IMR-90 (cell line): ENCODE measurements at regions not wholly inside any gene's neighbourhood (a gene's known extent, or its start where the extent isn't known, plus 50 kb on each side); places are given as distances from the start of the nearest gene placed in this dataset.

ENCODE experiments used
- ATAC-seq: fragments of 200-7000 bp; cut with Tn5 transposase; 2 replicates; pipeline ENCODE4 v1.9.1; 2020; ENCODE audit warnings: low read depth, mild to moderate bottlenecking, moderate library complexity
- BruUV-seq: library from RNA; stranded (reverse); fragments of 400-500 nt; replicated peaks from 2 replicates; lab custom pipeline; 2021; lab: Mats Ljungman, UMichigan
- CTCF ChIA-PET: fragments of 300-600 bp; formaldehyde crosslinking; extraction: SDS; loops from one replicate; lab custom pipeline; 2021; ENCODE audit warnings: antibody characterized with exemption; lab: Yijun Ruan, JAX
- POLR2A ChIA-PET: fragments of 300-600 bp; sonication (Branson Sonifier 250); formaldehyde crosslinking; loops from one replicate; lab custom pipeline; 2022; ENCODE audit warnings: antibody characterized with exemption; ENCODE audit not compliant: unreplicated experiment; lab: Charles Lee
- DNase-seq: peaks from one replicate; pipeline ENCODE4 v3.0.0; 2013
- H2AFZ ChIP-seq: replicated peaks from 2 replicates; pipeline ENCODE3; 2013; ENCODE audit warnings: low read length, mild to moderate bottlenecking; ENCODE audit not compliant: poor library complexity
- H2AK5ac ChIP-seq: 2 replicates; pipeline ENCODE4 v1.6.1; 2013; ENCODE audit warnings: low read depth, low read length, inconsistent platforms
- H2AK9ac ChIP-seq: replicated peaks from 2 replicates; pipeline ENCODE3; 2013; ENCODE audit warnings: mild to moderate bottlenecking, low read depth, low read length, moderate library complexity; ENCODE audit not compliant: poor library complexity
- H2BK120ac ChIP-seq: 2 replicates; pipeline ENCODE4 v1.6.1; 2013; ENCODE audit warnings: low read depth, low read length, inconsistent platforms
- H2BK15ac ChIP-seq: 3 replicates; pipeline ENCODE4 v1.6.1; 2013; ENCODE audit warnings: low read depth, low read length, inconsistent platforms
- H2BK20ac ChIP-seq: 2 replicates; pipeline ENCODE4 v1.6.1; 2013; ENCODE audit warnings: low read depth, mild to moderate bottlenecking, inconsistent platforms, low read length, moderate library complexity
- H2BK5ac ChIP-seq: 2 replicates; pipeline ENCODE4 v1.6.1; 2013; ENCODE audit warnings: mild to moderate bottlenecking, low read depth, low read length, inconsistent platforms; ENCODE audit not compliant: poor library complexity, severe bottlenecking
- H3K14ac ChIP-seq: replicated peaks from 2 replicates; pipeline ENCODE4 v1.6.1; 2013; ENCODE audit warnings: low read depth, low read length, inconsistent platforms
- H3K18ac ChIP-seq: 2 replicates; pipeline ENCODE4 v1.6.1; 2013; ENCODE audit warnings: low read depth, low read length, control low read depth
- H3K23ac ChIP-seq: 2 replicates; pipeline ENCODE4 v1.6.1; 2013; ENCODE audit warnings: low read depth, low read length, inconsistent platforms
- H3K27ac ChIP-seq: 2 replicates; pipeline ENCODE4 v1.5.1; 2013; ENCODE audit warnings: mild to moderate bottlenecking, control low read depth, low read length; ENCODE audit not compliant: insufficient read depth
- H3K27me3 ChIP-seq: 2 replicates; pipeline ENCODE4 v1.6.1; 2013; ENCODE audit warnings: low read length; ENCODE audit not compliant: control insufficient read depth, insufficient read depth
- H3K36me3 ChIP-seq: 2 replicates; pipeline ENCODE4 v1.6.1; 2013; ENCODE audit warnings: low read length, mixed read lengths; ENCODE audit not compliant: control insufficient read depth, insufficient read depth
- H3K4ac ChIP-seq: 2 replicates; pipeline ENCODE4 v1.6.1; 2013; ENCODE audit warnings: low read depth, low read length, inconsistent platforms
- H3K4me1 ChIP-seq: 2 replicates; pipeline ENCODE4 v1.6.1; 2013; ENCODE audit warnings: low read length, mixed read lengths; ENCODE audit not compliant: control insufficient read depth, insufficient read depth
- H3K4me2 ChIP-seq: 2 replicates; pipeline ENCODE4 v1.6.1; 2013; ENCODE audit warnings: low read depth, mild to moderate bottlenecking, control low read depth, low read length, moderate library complexity
- H3K4me3 ChIP-seq: 2 replicates; pipeline ENCODE4 v1.5.1; 2013; ENCODE audit warnings: low read depth, mild to moderate bottlenecking, control low read depth, low read length, moderate library complexity; ENCODE audit not compliant: insufficient read depth
- H3K56ac ChIP-seq: 2 replicates; pipeline ENCODE4 v1.6.1; 2013; ENCODE audit warnings: low read length, inconsistent platforms; ENCODE audit not compliant: insufficient read depth; ENCODE audit errors: extremely low read depth
- H3K79me1 ChIP-seq, 2 experiments: 2 replicates each; pipeline ENCODE4 v1.6.1; 2013; ENCODE audit warnings: low read length in 2 of 2, inconsistent platforms in 1 of 2, low read depth in 1 of 2
- H3K9ac ChIP-seq: 2 replicates; pipeline ENCODE4 v1.6.1; 2013; ENCODE audit warnings: low read depth, low read length, control low read depth
- H3K9me1 ChIP-seq: 2 replicates; pipeline ENCODE4 v1.6.1; 2013; ENCODE audit warnings: low read length, inconsistent platforms; ENCODE audit not compliant: insufficient read depth
- H3K9me3 ChIP-seq: 2 replicates; pipeline ENCODE4 v1.6.1; 2013; ENCODE audit warnings: low read length; ENCODE audit not compliant: control insufficient read depth, insufficient read depth
- H4K20me1 ChIP-seq: 2 replicates; pipeline ENCODE4 v1.6.1; 2013; ENCODE audit warnings: low read length, inconsistent platforms; ENCODE audit not compliant: insufficient read depth
- H4K5ac ChIP-seq: 2 replicates; pipeline ENCODE4 v1.6.1; 2013; ENCODE audit warnings: mild to moderate bottlenecking, low read depth, low read length, control low read depth
- H4K8ac ChIP-seq, 2 experiments: 2 replicates each; pipeline ENCODE4 v1.6.1; 2013; ENCODE audit warnings: low read depth in 2 of 2, low read length in 2 of 2, control low read depth in 1 of 2, inconsistent platforms in 1 of 2
- H4K91ac ChIP-seq: 2 replicates; pipeline ENCODE4 v1.6.1; 2013; ENCODE audit warnings: low read depth, low read length, inconsistent platforms; ENCODE audit not compliant: insufficient read depth
- BHLHE40 ChIP-seq: fragments of 150-350 bp; IDR thresholded peaks from 2 replicates; pipeline ENCODE4 v1.6.1; 2016; ENCODE audit warnings: mild to moderate bottlenecking, low read depth, low read length
- CEBPB ChIP-seq: IDR thresholded peaks from 2 replicates; pipeline ENCODE4 v1.6.1; 2012; ENCODE audit warnings: low read depth, low read length, improper control_type of control experiment
- CHD1 ChIP-seq: IDR thresholded peaks from 2 replicates; pipeline ENCODE4 v1.6.1; 2012; ENCODE audit warnings: low read depth, low read length, improper control_type of control experiment
- ELK1 ChIP-seq: fragments of 150-350 bp; IDR thresholded peaks from 2 replicates; pipeline ENCODE4 v1.6.1; 2016; ENCODE audit warnings: low read depth, mild to moderate bottlenecking, low read length, moderate library complexity, borderline replicate concordance
- FOS ChIP-seq: fragments of 150-350 bp; IDR thresholded peaks from 2 replicates; pipeline ENCODE4 v1.6.1; 2016; ENCODE audit warnings: low read depth, low read length
- MAFK ChIP-seq: IDR thresholded peaks from 2 replicates; pipeline ENCODE4 v1.6.1; 2012; ENCODE audit warnings: low read depth, low read length, improper control_type of control experiment
- MAZ ChIP-seq: IDR thresholded peaks from 2 replicates; pipeline ENCODE4 v1.6.1; 2012; ENCODE audit warnings: low read depth, mild to moderate bottlenecking, low read length, improper control_type of control experiment, moderate library complexity, borderline replicate concordance
- MXI1 ChIP-seq: IDR thresholded peaks from 2 replicates; pipeline ENCODE4 v1.6.1; 2012; ENCODE audit warnings: low read depth, mild to moderate bottlenecking, low read length, moderate library complexity, borderline replicate concordance
- NFE2L2 ChIP-seq: fragments of 150-350 bp; IDR thresholded peaks from 2 replicates; pipeline ENCODE4 v1.6.1; 2016; ENCODE audit warnings: low read depth, mild to moderate bottlenecking, low read length
- POLR2A ChIP-seq: IDR thresholded peaks from 2 replicates; pipeline ENCODE4 v1.6.1; 2012; ENCODE audit warnings: mild to moderate bottlenecking, low read depth, low read length
- RAD21 ChIP-seq: IDR thresholded peaks from 2 replicates; pipeline ENCODE4 v1.6.1; 2012; ENCODE audit warnings: low read length, improper control_type of control experiment
- RCOR1 ChIP-seq: IDR thresholded peaks from 2 replicates; pipeline ENCODE4 v1.6.1; 2012; ENCODE audit warnings: mild to moderate bottlenecking, low read length, improper control_type of control experiment; ENCODE audit not compliant: insufficient replicate concordance
- RFX5 ChIP-seq: IDR thresholded peaks from 2 replicates; pipeline ENCODE4 v1.8.0; 2012; ENCODE audit warnings: low read depth, mild to moderate bottlenecking, low read length, moderate library complexity
- SMC3 ChIP-seq: fragments of 150-350 bp; IDR thresholded peaks from 2 replicates; pipeline ENCODE4 v1.6.1; 2016; ENCODE audit warnings: low read depth, mild to moderate bottlenecking, antibody characterized with exemption, low read length, moderate library complexity
- USF2 ChIP-seq: fragments of 150-350 bp; IDR thresholded peaks from 2 replicates; pipeline ENCODE4 v1.6.1; 2017; ENCODE audit warnings: mild to moderate bottlenecking, antibody characterized with exemption, low read length, low read depth
- WGBS, 2 experiments: methylation state at CpG; one replicate each; pipeline versions ENCODE4 v1.1.5 to v1.1.7; 2013; ENCODE audit warnings: missing lambda C conversion rate in 2 of 2; ENCODE audit not compliant: insufficient read length in 1 of 2; ENCODE audit errors: extremely low coverage in 2 of 2; 5-methylcytosine and 5-hydroxymethylcytosine counted together
- dilution Hi-C: fragments of 300-500 bp; cut with HindIII; formaldehyde crosslinking; loops from one replicate; pipeline ENCODE4 v1.14.3; 2018; ENCODE audit warnings: low sequenced_read_pairs; ENCODE audit not compliant: unreplicated experiment
- in situ Hi-C: fragments of 300-500 bp; cut with MboI; formaldehyde crosslinking; loops from 3 replicates; pipeline ENCODE4 v1.14.3; 2019; ENCODE audit warnings: low sequenced_read_pairs, inconsistent platforms, mixed read lengths
- intact Hi-C: fragments of 100-400 bp; cut with micrococcal nuclease; formaldehyde crosslinking; loops from 2 replicates; pipeline ENCODE4 v1.10.0; 2022
- TF ChIP-seq, protein P1 (sequence below): conservative IDR thresholded peaks from 2 replicates; pipeline ENCODE4 v1.5.1; 2012; ENCODE audit warnings: mild to moderate bottlenecking, low read depth, low read length, improper control_type of control experiment

- H3K4me2 ChIP-seq, result no peak overlapping the region
- no peak overlapping the region for H4K91ac ChIP-seq
- no peaks in the 10 kb centered on the region for H3K79me1 ChIP-seq
- ATAC-seq (no peak), DNase-seq (no peak)
- no peak overlapping the region for H3K56ac ChIP-seq
- no peak overlapping the region for H2BK120ac ChIP-seq
- no peak overlapping the region for H3K23ac ChIP-seq
- H4K8ac ChIP-seq, result no peak overlapping the region
- no peaks in the 10 kb centered on the region for H3K36me3 ChIP-seq
- in situ Hi-C loops (no loop called here), intact Hi-C loops (no loop called here), dilution Hi-C loops (no loop called here)
- H3K4me3 ChIP-seq, result no peak overlapping the region
- H2AFZ ChIP-seq, result no peak overlapping the region
- no peak overlapping the region for H2AK9ac ChIP-seq
- H3K4me1 ChIP-seq, result no peaks in the 10 kb centered on the region
- H3K4ac ChIP-seq, result no peak overlapping the region
- ChIA-PET POLR2A (no interaction called here), CTCF (no interaction called here)
- no peak overlapping the region for H3K18ac ChIP-seq
- no TSS peak for BruUV-seq
- TF ChIP-seq MXI1 (no peak), ELK1 (no peak), BHLHE40 (no peak), MAFK (no peak), CHD1 (no peak), USF2 (no peak), POLR2A (no peak), RCOR1 (no peak), MAZ (no peak), SMC3 (no peak), CEBPB (no peak), FOS (no peak), NFE2L2 (no peak), RAD21 (no peak), RFX5 (no peak)
- TF ChIP-seq, protein P1, sequence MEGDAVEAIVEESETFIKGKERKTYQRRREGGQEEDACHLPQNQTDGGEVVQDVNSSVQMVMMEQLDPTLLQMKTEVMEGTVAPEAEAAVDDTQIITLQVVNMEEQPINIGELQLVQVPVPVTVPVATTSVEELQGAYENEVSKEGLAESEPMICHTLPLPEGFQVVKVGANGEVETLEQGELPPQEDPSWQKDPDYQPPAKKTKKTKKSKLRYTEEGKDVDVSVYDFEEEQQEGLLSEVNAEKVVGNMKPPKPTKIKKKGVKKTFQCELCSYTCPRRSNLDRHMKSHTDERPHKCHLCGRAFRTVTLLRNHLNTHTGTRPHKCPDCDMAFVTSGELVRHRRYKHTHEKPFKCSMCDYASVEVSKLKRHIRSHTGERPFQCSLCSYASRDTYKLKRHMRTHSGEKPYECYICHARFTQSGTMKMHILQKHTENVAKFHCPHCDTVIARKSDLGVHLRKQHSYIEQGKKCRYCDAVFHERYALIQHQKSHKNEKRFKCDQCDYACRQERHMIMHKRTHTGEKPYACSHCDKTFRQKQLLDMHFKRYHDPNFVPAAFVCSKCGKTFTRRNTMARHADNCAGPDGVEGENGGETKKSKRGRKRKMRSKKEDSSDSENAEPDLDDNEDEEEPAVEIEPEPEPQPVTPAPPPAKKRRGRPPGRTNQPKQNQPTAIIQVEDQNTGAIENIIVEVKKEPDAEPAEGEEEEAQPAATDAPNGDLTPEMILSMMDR, result no peak
- H3K9ac ChIP-seq, result no peak overlapping the region
- H3K27me3 ChIP-seq, result peaks cover 13% of the 10 kb centered on the region
- H2BK5ac ChIP-seq, result no peak overlapping the region
- no peak overlapping the region for H4K5ac ChIP-seq
- H3K9me1 ChIP-seq, result no peaks in the 10 kb centered on the region
- H3K27ac ChIP-seq, result no peak overlapping the region
- H3K14ac ChIP-seq, result no peak overlapping the region
- no peak overlapping the region for H2BK15ac ChIP-seq
- no peaks in the 10 kb centered on the region for H4K20me1 ChIP-seq
- no peaks in the 10 kb centered on the region for H3K9me3 ChIP-seq
- H2BK20ac ChIP-seq, result no peak overlapping the region
- no peak overlapping the region for H2AK5ac ChIP-seq
- no CpG with 5 or more reads among the region's 2 CpGs for WGBS, 2 experiments
Measured at GRCh38 chr2:236956641-236957040, 129.0 kb upstream of the COPS8 start.
